A673 (cell line): ENCODE measurements at regions not wholly inside any gene's neighbourhood (a gene's known extent, or its start where the extent isn't known, plus 50 kb on each side); places are given as distances from the start of the nearest gene placed in this dataset.
A peak's percentile ranks its signal among the peaks of the same experiment; 100 is the strongest.
"Not testable (repeated sequence)": the region's sequence is repeated elsewhere in the genome, so short reads cannot be mapped to it uniquely, and the experiment has no call there.

Source experiments
- BruUV-seq: library from RNA; stranded (reverse); fragments of 400-500 nt; replicated peaks from 2 replicates; lab custom pipeline; 2021; lab: Mats Ljungman, UMichigan
- CTCF ChIA-PET: fragments of 300-600 bp; sonication (Branson Sonifier 250); formaldehyde crosslinking; loops from one replicate; lab custom pipeline; 2022; ENCODE audit warnings: antibody characterized with exemption; lab: Charles Lee
- POLR2A ChIA-PET: fragments of 300-600 bp; sonication (Branson Sonifier 250); formaldehyde crosslinking; loops from one replicate; lab custom pipeline; 2022; ENCODE audit warnings: antibody characterized with exemption; ENCODE audit not compliant: low non-redundant PET; lab: Charles Lee
- DNase-seq: peaks from one replicate; pipeline ENCODE4 v3.0.0-alpha.2; 2015; ENCODE audit warnings: low spot score
- H3K27ac ChIP-seq: fragments of 200-600 bp; sonication (generic); 2 replicates; pipeline ENCODE4 v1.5.1; 2016; ENCODE audit warnings: mixed run types, low read depth, mild to moderate bottlenecking, mixed read lengths, antibody characterized with exemption, low read length; ENCODE audit not compliant: poor library complexity, severe bottlenecking
- H3K27me3 ChIP-seq: fragments of 200-600 bp; sonication (generic); replicated peaks from 2 replicates; pipeline ENCODE4 v1.6.1; 2017; ENCODE audit warnings: mixed run types, low read depth, mild to moderate bottlenecking, mixed read lengths, antibody characterized with exemption, low read length; ENCODE audit not compliant: insufficient read depth, poor library complexity
- H3K36me3 ChIP-seq: fragments of 200-600 bp; sonication (generic); 2 replicates; pipeline ENCODE4 v1.6.1; 2016; ENCODE audit warnings: mixed run types, mild to moderate bottlenecking, mixed read lengths, antibody characterized with exemption, low read length; ENCODE audit not compliant: insufficient read depth, poor library complexity, severe bottlenecking
- H3K4me1 ChIP-seq: fragments of 200-600 bp; sonication (generic); 2 replicates; pipeline ENCODE4 v1.6.1; 2017; ENCODE audit warnings: mixed run types, mild to moderate bottlenecking, mixed read lengths, antibody characterized with exemption, low read length; ENCODE audit not compliant: insufficient read depth, poor library complexity, severe bottlenecking
- H3K4me3 ChIP-seq: fragments of 200-600 bp; sonication (generic); 2 replicates; pipeline ENCODE4 v1.5.1; 2016; ENCODE audit warnings: low read depth, mixed run types, mild to moderate bottlenecking, mixed read lengths, low read length; ENCODE audit not compliant: poor library complexity, severe bottlenecking
- H3K9me3 ChIP-seq: fragments of 200-600 bp; sonication (generic); 2 replicates; pipeline ENCODE4 v1.6.1; 2016; ENCODE audit warnings: mixed run types, low read depth, mild to moderate bottlenecking, mixed read lengths, antibody characterized with exemption, low read length; ENCODE audit not compliant: poor library complexity, severe bottlenecking
- CTCF ChIP-seq: fragments of 300-800, 200-600 bp; sonication (generic); conservative IDR thresholded peaks from 2 replicates; pipeline ENCODE4 v1.5.1; 2017; ENCODE audit warnings: low read depth, mild to moderate bottlenecking, antibody characterized with exemption, low read length, moderate library complexity, mixed read lengths
- EZH2 ChIP-seq: fragments of 200-600 bp; sonication (generic); IDR thresholded peaks from 2 replicates; pipeline ENCODE4 v1.6.1; 2017; ENCODE audit warnings: borderline replicate concordance, low read depth, mild to moderate bottlenecking, mixed read lengths, antibody characterized with exemption, low read length; ENCODE audit not compliant: poor library complexity, severe bottlenecking
- intact Hi-C: fragments of 100-400 bp; cut with micrococcal nuclease; formaldehyde crosslinking; loops from one replicate; pipeline ENCODE4 v1.10.0; 2022; ENCODE audit not compliant: unreplicated experiment

DNA sequence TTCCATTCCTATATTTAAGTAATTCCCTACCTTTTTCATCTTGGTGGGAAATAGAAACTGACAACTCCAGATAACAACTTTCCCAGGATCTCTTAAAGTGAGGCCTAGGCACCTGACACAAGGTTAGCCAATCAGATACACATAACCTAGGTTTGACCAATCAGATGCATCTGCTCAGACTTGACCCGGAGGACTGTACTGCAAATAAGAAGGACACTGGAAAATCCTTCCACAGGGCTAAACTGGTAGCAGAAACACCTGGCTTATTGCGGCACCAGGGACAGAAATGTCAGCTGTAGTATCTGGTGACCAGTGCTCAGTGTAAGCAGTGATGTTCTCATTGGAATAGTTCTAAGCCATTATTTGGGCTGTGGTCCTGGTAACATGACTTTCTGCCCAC is 204.5 kb upstream of the SLCO3A1 start:
- H3K27me3 ChIP-seq: no peaks in the 10 kb centered on the region
- ChIA-PET CTCF (no interaction called here), POLR2A (no interaction called here)
- no peaks in the 10 kb centered on the region for H3K36me3 ChIP-seq
- intact Hi-C loops: no loop called here
- DNase-seq: no peak
- no peak overlapping the region for H3K4me3 ChIP-seq
- no peaks in the 10 kb centered on the region for H3K9me3 ChIP-seq
- BruUV-seq: no TSS peak
- no peak overlapping the region for H3K27ac ChIP-seq
- H3K4me1 ChIP-seq: no peaks in the 10 kb centered on the region
- TF ChIP-seq EZH2 (no peak), CTCF (no peak)

DNA sequence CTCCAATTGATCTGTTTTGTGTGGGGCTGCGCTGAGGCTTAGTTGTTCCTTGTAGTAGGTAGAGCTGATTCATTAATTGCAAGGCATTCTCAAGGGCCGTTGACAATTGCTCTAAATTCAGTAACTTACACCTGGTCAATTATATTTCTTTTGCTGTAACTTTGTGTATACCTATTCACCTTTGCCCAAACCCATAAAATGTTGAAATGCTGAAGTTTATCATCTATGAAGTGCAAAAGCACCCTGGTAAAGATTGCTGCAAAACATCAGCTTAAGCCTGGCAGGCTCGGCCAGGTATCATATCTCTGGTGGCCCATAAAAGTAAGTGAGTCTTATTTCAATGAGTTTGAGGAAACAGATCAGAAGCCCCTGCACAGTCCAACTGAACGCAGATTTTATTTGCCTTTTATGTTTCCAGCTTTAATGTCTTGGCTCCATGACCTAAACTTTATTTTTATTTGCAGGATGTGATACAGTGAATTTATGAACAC is 203.6 kb upstream of the SLCO3A1 start:
- Histone ChIP-seq H3K4me1 (no peaks in the 10 kb centered on the region), H3K9me3 (no peaks in the 10 kb centered on the region), H3K27me3 (no peaks in the 10 kb centered on the region), H3K36me3 (no peaks in the 10 kb centered on the region), H3K27ac (no peak overlapping the region), H3K4me3 (no peak overlapping the region)
- intact Hi-C loops: no loop called here
- no peak for DNase-seq
- TF ChIP-seq CTCF: no peak
- no peak for TF ChIP-seq EZH2
- BruUV-seq: no TSS peak
- ChIA-PET POLR2A (no interaction called here), CTCF (no interaction called here)

DNA sequence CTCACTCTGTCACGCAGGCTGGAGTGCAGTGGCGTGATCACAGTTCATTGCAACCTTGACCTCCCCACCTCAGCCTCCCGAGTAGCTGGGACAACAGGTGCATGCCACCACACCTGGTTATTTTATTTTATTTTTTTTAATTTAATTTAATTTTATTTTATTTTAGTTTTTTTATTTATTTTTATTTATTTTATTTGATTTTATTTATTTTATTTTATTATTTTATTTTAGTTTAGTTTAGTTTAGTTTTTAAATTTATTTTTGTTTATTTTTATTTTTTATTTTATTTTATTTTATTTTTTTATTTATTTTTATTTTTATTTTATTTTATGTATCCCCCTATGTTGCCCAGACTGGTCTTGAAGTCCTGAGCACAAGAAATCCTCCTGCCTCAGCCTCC is 202.3 kb upstream of the SLCO3A1 start:
- no peaks in the 10 kb centered on the region for H3K36me3 ChIP-seq
- no peak for TF ChIP-seq EZH2
- H3K4me1 ChIP-seq: no peaks in the 10 kb centered on the region
- no peak for DNase-seq
- H3K9me3 ChIP-seq: no peaks in the 10 kb centered on the region
- H3K27me3 ChIP-seq: no peaks in the 10 kb centered on the region
- no peak overlapping the region for H3K4me3 ChIP-seq
- BruUV-seq: no TSS peak
- intact Hi-C loops: no loop called here
- no peak overlapping the region for H3K27ac ChIP-seq
- ChIA-PET POLR2A (no interaction called here), CTCF (no interaction called here)

- intact Hi-C loops: no loop called here
- ChIA-PET POLR2A (no interaction called here), CTCF (no interaction called here)
- H3K4me3 ChIP-seq: no peak overlapping the region
- no peaks in the 10 kb centered on the region for H3K27me3 ChIP-seq
- no TSS peak for BruUV-seq
- no peaks in the 10 kb centered on the region for H3K9me3 ChIP-seq
- H3K27ac ChIP-seq: no peak overlapping the region
- H3K36me3 ChIP-seq: no peaks in the 10 kb centered on the region
- DNase-seq: peak; percentile 65
- no peaks in the 10 kb centered on the region for H3K4me1 ChIP-seq
- no peak for TF ChIP-seq CTCF
- no peak for TF ChIP-seq EZH2
These were observed 200.8 kb upstream of the SLCO3A1 start for GRCh38 chr15:91652610-91653207.

GRCh38 chr15:91655563-91656290 is 197.8 kb upstream of the SLCO3A1 start:
- H3K27ac ChIP-seq, POLR2A ChIA-PET, H3K36me3 ChIP-seq, H3K4me3 ChIP-seq, CTCF ChIA-PET, intact Hi-C loops, H3K9me3 ChIP-seq, BruUV-seq, H3K4me1 ChIP-seq, DNase-seq, H3K27me3 ChIP-seq: not testable (repeated sequence)
